Esophagus squamous epithelium (tissue), 4 donors: ENCODE measurements at regions not wholly inside any gene's neighbourhood (a gene's known extent, or its start where the extent isn't known, plus 50 kb on each side); places are given as distances from the start of the nearest gene placed in this dataset.

Experiments
- CTCF ChIP-seq, 6 experiments: fragments of 450-650 bp in 4 of 6; fragments of 200-600 bp in 2 of 6; sonication (generic) in 2 of 6; IDR thresholded peaks; one replicate each; pipeline ENCODE4 v1.5.1; 2016 to 2019; ENCODE audit warnings: antibody characterized with exemption in 6 of 6, mild to moderate bottlenecking in 4 of 6, moderate library complexity in 4 of 6
- POLR2A ChIP-seq, 4 donors: fragments of 450-650 bp; IDR thresholded peaks; one replicate each; pipeline ENCODE4 v1.6.1; 2017; ENCODE audit warnings: antibody characterized with exemption in 4 of 4, mild to moderate bottlenecking in 4 of 4, moderate library complexity in 3 of 4

- no peak for TF ChIP-seq CTCF (IDR thresholded peaks at IDR 0.05)
- TF ChIP-seq POLR2A (IDR thresholded peaks at IDR 0.05) = no peak
These were observed 54.1 kb upstream of the IGLL5 start for GRCh38 chr22:22833488-22833887.
